K562 (cell line): ENCODE measurements at regions not wholly inside any gene's neighbourhood (a gene's known extent, or its start where the extent isn't known, plus 50 kb on each side); places are given as distances from the start of the nearest gene placed in this dataset.

Source experiments
- ATAC-seq: fragments of 200-7000 bp; cut with Tn5 transposase; 3 replicates; pipeline ENCODE4 v1.9.1; 2020; ENCODE audit warnings: moderate library complexity
- BruUV-seq: library from RNA; stranded (reverse); fragments of 400-500 nt; replicated peaks from 2 replicates; lab custom pipeline; 2021; lab: Mats Ljungman, UMichigan
- CTCF ChIA-PET: fragments of 300-600 bp; formaldehyde crosslinking; extraction: SDS; loops from one replicate; lab custom pipeline; 2021; ENCODE audit warnings: low intra/inter-chr PET ratio; lab: Yijun Ruan, JAX
- POLR2A ChIA-PET: fragments of 300-600, 350-650 bp; sonication (Branson Sonifier 250); formaldehyde crosslinking; extraction: SDS; loops from one replicate; lab custom pipeline; 2021; ENCODE audit warnings: antibody characterized with exemption, inconsistent platforms; lab: Yijun Ruan, JAX
- DNase-seq, 4 experiments: peaks; one replicate each; pipeline versions ENCODE4 v3.0.0 to v3.0.0-alpha.2; 2011 to 2018; ENCODE audit warnings: low spot score in 3 of 4, mixed read lengths in 3 of 4; ENCODE audit errors: extremely low read depth in 1 of 4
- FAIRE-seq: peaks from 2 replicates; lab custom pipeline; 2011; peaks lifted over from hg19 to GRCh38; lab: Jason Lieb, UNC
- H2AFZ ChIP-seq: 2 replicates; pipeline ENCODE4 v1.6.0; 2011; ENCODE audit warnings: low read depth, low read length, control low read depth, inconsistent platforms
- H3K27ac ChIP-seq: fragments of 200-600 bp; 3 replicates; pipeline ENCODE4 v1.8.0; 2011; ENCODE audit warnings: low read depth, mild to moderate bottlenecking, control low read depth, inconsistent platforms, low read length, moderate library complexity, mixed read lengths; ENCODE audit errors: extremely low read depth
- H3K27me3 ChIP-seq, 2 experiments: fragments of 300-600 bp in 1 of 2; 2 replicates in 1 of 2; 3 replicates in 1 of 2; pipeline versions ENCODE4 v1.6.0 to v1.8.0; 2011; ENCODE audit warnings: inconsistent platforms in 2 of 2, low read length in 2 of 2, mild to moderate bottlenecking in 1 of 2, mixed read lengths in 1 of 2, moderate library complexity in 1 of 2; ENCODE audit not compliant: control insufficient read depth in 2 of 2, insufficient read depth in 2 of 2
- H3K36me3 ChIP-seq: fragments of 300-600 bp; 3 replicates; pipeline ENCODE4 v1.8.0; 2011; ENCODE audit warnings: mild to moderate bottlenecking, low read length, inconsistent platforms; ENCODE audit not compliant: control insufficient read depth, insufficient read depth
- H3K4me1 ChIP-seq, 2 experiments: fragments of 200-600 bp in 1 of 2; replicated peaks in 1 of 2; 2 replicates in 1 of 2; 3 replicates in 1 of 2; pipeline versions ENCODE4 v1.5.1 to v1.8.0; 2011; ENCODE audit warnings: inconsistent platforms in 2 of 2, low read length in 2 of 2, mild to moderate bottlenecking in 1 of 2, mixed read lengths in 1 of 2, moderate library complexity in 1 of 2; ENCODE audit not compliant: control insufficient read depth in 2 of 2, insufficient read depth in 2 of 2
- H3K4me2 ChIP-seq: 2 replicates; pipeline ENCODE4 v1.6.1; 2011; ENCODE audit warnings: low read length, control low read depth, inconsistent platforms, mixed read lengths; ENCODE audit not compliant: insufficient read depth
- H3K4me3 ChIP-seq: fragments of 200-600 bp; sonication (generic), shearing (Covaris generic); 2 replicates; pipeline ENCODE4 v1.5.1; 2016; ENCODE audit warnings: control low read depth, inconsistent platforms
- H3K79me2 ChIP-seq: fragments of 200-600 bp; 3 replicates; pipeline ENCODE4 v1.8.0; 2011; ENCODE audit warnings: low read length, inconsistent platforms; ENCODE audit not compliant: control insufficient read depth, insufficient read depth
- H3K9ac ChIP-seq, 2 experiments: 2 replicates each; pipeline versions ENCODE4 v1.6.0 to v1.6.1; 2011; ENCODE audit warnings: low read depth in 2 of 2, low read length in 2 of 2, control low read depth in 1 of 2, inconsistent platforms in 1 of 2, mild to moderate bottlenecking in 1 of 2, mixed read lengths in 1 of 2; ENCODE audit not compliant: insufficient read depth in 1 of 2
- H3K9me1 ChIP-seq: one replicate; pipeline ENCODE4 v1.6.0; 2011; ENCODE audit warnings: inconsistent platforms, mild to moderate bottlenecking, low read length, moderate library complexity; ENCODE audit not compliant: control insufficient read depth, insufficient read depth
- H3K9me3 ChIP-seq: replicated peaks from 2 replicates; pipeline ENCODE4 v1.5.1; 2011; ENCODE audit warnings: low read depth, low read length, inconsistent platforms; ENCODE audit not compliant: control insufficient read depth, insufficient read depth
- H4K20me1 ChIP-seq: replicated peaks from 2 replicates; pipeline ENCODE4 v1.6.1; 2011; ENCODE audit warnings: low read length, inconsistent platforms, mixed read lengths; ENCODE audit not compliant: control insufficient read depth, insufficient read depth
- C11orf30 ChIP-seq: fragments of 450-650 bp; IDR thresholded peaks from 2 replicates; pipeline ENCODE4 v1.6.1; 2016; ENCODE audit warnings: low read depth, mild to moderate bottlenecking
- CBFA2T3 ChIP-seq: fragments of 450-650 bp; IDR thresholded peaks from 2 replicates; pipeline ENCODE4 v1.6.1; 2017
- CSDE1 ChIP-seq, 2 experiments: fragments of 450-650 bp; IDR thresholded peaks; 2 replicates each; pipeline ENCODE4 v1.6.1; 2016; ENCODE audit warnings: mild to moderate bottlenecking in 1 of 2
- CTBP1 ChIP-seq: fragments of 450-650 bp; IDR thresholded peaks from 2 replicates; pipeline ENCODE4 v1.6.1; 2016; ENCODE audit warnings: borderline replicate concordance
- DPF2 ChIP-seq: fragments of 450-650 bp; IDR thresholded peaks from 2 replicates; pipeline ENCODE4 v1.6.1; 2016
- HSF4 ChIP-seq: fragments of 250-450 bp; sonication (Bioruptor Pico); IDR thresholded peaks from 2 replicates; pipeline ENCODE4 v2.1.2; 2022; ENCODE audit warnings: mild to moderate bottlenecking, moderate library complexity, borderline replicate concordance
- PTTG1 ChIP-seq: fragments of 450-650 bp; IDR thresholded peaks from 2 replicates; pipeline ENCODE4 v1.6.1; 2016; ENCODE audit warnings: low read depth, mild to moderate bottlenecking, missing genetic modification characterization, missing compliant biosample characterization
- TAF9B ChIP-seq: fragments of 450-650 bp; IDR thresholded peaks from 2 replicates; pipeline ENCODE4 v1.6.1; 2018; ENCODE audit warnings: mild to moderate bottlenecking; ENCODE audit not compliant: partially characterized antibody
- TCF7L2 ChIP-seq: fragments of 150-350 bp; IDR thresholded peaks from 2 replicates; pipeline ENCODE4 v1.6.1; 2016; ENCODE audit warnings: low read depth, mild to moderate bottlenecking, low read length, moderate library complexity
- U2AF1 ChIP-seq: fragments of 200-400 bp; formaldehyde crosslinking; optimal IDR thresholded peaks from 2 replicates; pipeline ENCODE3; 2017; ENCODE audit warnings: mild to moderate bottlenecking, low read depth, low read length, moderate library complexity
- ZNF586 ChIP-seq: fragments of 450-650 bp; formaldehyde crosslinking; conservative IDR thresholded peaks from 2 replicates; pipeline ENCODE4 v1.4.0; 2020; ENCODE audit warnings: mild to moderate bottlenecking, moderate library complexity
- WGBS: fragments of 100-300 bp; shearing (Covaris generic); methylation state at CpG from one replicate; pipeline ENCODE4 v1.1.6; 2016; ENCODE audit warnings: low coverage, mixed read lengths; ENCODE audit not compliant: insufficient coverage; ENCODE audit errors: missing lambda C conversion rate; 5-methylcytosine and 5-hydroxymethylcytosine counted together
- in situ Hi-C: fragments of 300-500 bp; cut with MboI; formaldehyde crosslinking; loops from 4 replicates; pipeline ENCODE4 v1.15.0; 2018; ENCODE audit warnings: inconsistent platforms, mixed read lengths
- intact Hi-C: fragments of 100-400 bp; cut with micrococcal nuclease; formaldehyde crosslinking; loops from 2 replicates; pipeline ENCODE4 v1.14.2; 2022
- TF ChIP-seq, protein P1 (sequence below): conservative IDR thresholded peaks from 2 replicates; pipeline ENCODE4 v1.6.1; 2011; ENCODE audit warnings: low read depth, mild to moderate bottlenecking, low read length; ENCODE audit not compliant: control insufficient read depth
- TF ChIP-seq, protein P2 (sequence below): fragments of 450-650 bp; formaldehyde crosslinking; IDR thresholded peaks from 2 replicates; pipeline ENCODE4 v1.4.0; 2020; ENCODE audit warnings: mild to moderate bottlenecking, mixed read lengths

DNA sequence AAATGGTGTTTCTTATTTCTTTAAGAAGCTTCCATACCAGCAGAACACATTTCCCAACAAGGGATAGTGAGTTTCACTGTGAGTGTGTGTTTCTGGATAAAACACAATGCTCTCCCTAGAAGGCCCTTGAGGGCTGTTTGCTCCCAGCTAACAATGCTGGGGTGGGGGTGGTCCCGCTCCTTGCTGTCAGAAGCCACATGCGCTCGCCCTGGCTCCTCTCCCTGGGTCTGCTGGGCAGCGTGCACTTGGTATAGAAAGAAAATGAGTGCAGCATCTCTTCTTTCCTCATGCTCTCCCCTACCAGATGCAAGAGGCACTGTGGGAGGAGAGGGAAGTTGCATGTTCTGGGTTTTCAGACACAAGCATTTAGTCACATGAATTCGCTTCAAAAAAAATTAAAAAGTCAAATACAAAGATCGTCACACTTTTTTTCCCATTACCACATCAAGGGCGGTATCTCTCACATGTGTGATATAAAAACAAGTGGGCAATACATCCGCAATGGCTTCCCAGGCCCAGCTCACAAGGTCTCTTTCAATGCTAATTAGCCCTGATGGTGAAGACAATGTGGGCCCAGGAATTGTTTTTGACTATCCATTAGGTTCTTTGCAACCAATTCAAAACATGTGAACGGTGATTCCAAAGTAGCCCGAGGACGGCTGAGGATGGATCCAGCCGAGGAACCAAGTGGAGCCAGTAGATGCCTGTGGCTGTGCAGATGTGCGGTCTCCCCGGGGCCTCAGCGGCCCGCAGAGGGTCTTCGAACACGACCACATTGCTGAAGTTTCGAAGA lies 603.6 kb downstream of the IRX1 start:
- ChIA-PET CTCF (no interaction called here), POLR2A (no interaction called here)
- H3K27me3 ChIP-seq = no peaks in the 10 kb centered on the region
- H3K9me1 ChIP-seq = no peaks in the 10 kb centered on the region
- H3K9ac ChIP-seq = no peak overlapping the region
- DNase-seq (no peak), ATAC-seq (no peak), FAIRE-seq (no peak)
- no peaks in the 10 kb centered on the region for H3K36me3 ChIP-seq
- no peak overlapping the region for H3K27ac ChIP-seq
- no peaks in the 10 kb centered on the region for H3K9me3 ChIP-seq
- in situ Hi-C loops = no loop called here
- H2AFZ ChIP-seq = no peak overlapping the region
- intact Hi-C loops = no loop called here
- BruUV-seq = no TSS peak
- no peaks in the 10 kb centered on the region for H4K20me1 ChIP-seq
- H3K4me3 ChIP-seq = no peak overlapping the region
- under 1% methylated on average over 19 of the region's 19 CpGs for WGBS
- H3K4me2 ChIP-seq = no peak overlapping the region
- H3K4me1 ChIP-seq = no peaks in the 10 kb centered on the region
- H3K79me2 ChIP-seq = no peaks in the 10 kb centered on the region
- TF ChIP-seq TAF9B (no peak), TCF7L2 (no peak)

DNA sequence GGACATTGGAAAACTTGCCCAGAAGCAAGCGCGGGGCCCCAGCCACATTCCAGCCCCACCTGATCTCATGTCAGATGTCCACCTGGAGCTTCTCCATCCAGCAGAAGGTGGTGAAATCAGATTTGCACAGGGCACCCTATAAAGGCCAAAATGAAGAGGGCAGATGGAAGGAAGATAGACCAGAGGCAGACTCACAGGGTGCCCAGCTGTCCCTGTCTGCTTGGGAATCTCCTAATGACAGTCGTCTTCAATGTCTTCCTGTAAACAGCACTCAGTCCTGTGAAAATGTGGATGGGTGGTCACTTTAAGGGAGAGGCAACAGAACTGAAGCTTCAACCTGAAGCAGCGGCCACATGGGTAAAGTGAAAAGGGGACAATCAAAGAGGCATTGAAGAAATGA lies 607.5 kb downstream of the IRX1 start:
- intact Hi-C loops (no loop called here), in situ Hi-C loops (no loop called here)
- no TSS peak for BruUV-seq
- Histone ChIP-seq H3K4me3 (no peak overlapping the region), H3K4me2 (no peak overlapping the region), H3K9me1 (no peaks in the 10 kb centered on the region), H3K4me1 (no peaks in the 10 kb centered on the region), H4K20me1 (no peaks in the 10 kb centered on the region), H3K79me2 (no peaks in the 10 kb centered on the region), H3K9me3 (no peaks in the 10 kb centered on the region), H3K9ac (no peak overlapping the region), H3K27ac (no peak overlapping the region), H3K36me3 (no peaks in the 10 kb centered on the region), H3K27me3 (no peaks in the 10 kb centered on the region), H2AFZ (no peak overlapping the region)
- POLR2A ChIA-PET = no interaction called here
- no peak for FAIRE-seq
- DNase-seq = no peak
- CTCF ChIA-PET = no interaction called here
- ATAC-seq = no peak
- WGBS = 0% methylated on average over 4 of the region's 4 CpGs
- TF ChIP-seq, protein P1, sequence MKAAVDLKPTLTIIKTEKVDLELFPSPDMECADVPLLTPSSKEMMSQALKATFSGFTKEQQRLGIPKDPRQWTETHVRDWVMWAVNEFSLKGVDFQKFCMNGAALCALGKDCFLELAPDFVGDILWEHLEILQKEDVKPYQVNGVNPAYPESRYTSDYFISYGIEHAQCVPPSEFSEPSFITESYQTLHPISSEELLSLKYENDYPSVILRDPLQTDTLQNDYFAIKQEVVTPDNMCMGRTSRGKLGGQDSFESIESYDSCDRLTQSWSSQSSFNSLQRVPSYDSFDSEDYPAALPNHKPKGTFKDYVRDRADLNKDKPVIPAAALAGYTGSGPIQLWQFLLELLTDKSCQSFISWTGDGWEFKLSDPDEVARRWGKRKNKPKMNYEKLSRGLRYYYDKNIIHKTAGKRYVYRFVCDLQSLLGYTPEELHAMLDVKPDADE = no peak
- no peak for TF ChIP-seq DPF2
- no peak for TF ChIP-seq U2AF1
- no peak for TF ChIP-seq HSF4
- TF ChIP-seq, protein P2, sequence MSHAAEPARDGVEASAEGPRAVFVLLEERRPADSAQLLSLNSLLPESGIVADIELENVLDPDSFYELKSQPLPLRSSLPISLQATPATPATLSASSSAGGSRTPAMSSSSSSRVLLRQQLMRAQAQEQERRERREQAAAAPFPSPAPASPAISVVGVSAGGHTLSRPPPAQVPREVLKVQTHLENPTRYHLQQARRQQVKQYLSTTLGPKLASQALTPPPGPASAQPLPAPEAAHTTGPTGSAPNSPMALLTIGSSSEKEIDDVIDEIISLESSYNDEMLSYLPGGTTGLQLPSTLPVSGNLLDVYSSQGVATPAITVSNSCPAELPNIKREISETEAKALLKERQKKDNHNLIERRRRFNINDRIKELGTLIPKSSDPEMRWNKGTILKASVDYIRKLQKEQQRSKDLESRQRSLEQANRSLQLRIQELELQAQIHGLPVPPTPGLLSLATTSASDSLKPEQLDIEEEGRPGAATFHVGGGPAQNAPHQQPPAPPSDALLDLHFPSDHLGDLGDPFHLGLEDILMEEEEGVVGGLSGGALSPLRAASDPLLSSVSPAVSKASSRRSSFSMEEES (CRISPR knock-in tag) = no peak
- TF ChIP-seq PTTG1 (tag) = no peak
- no peak for TF ChIP-seq CBFA2T3
- no peak for TF ChIP-seq C11orf30
- no peak for TF ChIP-seq ZNF586 (CRISPR knock-in tag)
- no peak for TF ChIP-seq CTBP1
- TF ChIP-seq CSDE1 (IDR thresholded peaks at IDR 0.05) = no peak
